ENCODE measurements at regions not wholly inside any gene's neighbourhood (a gene's known extent, or its start where the extent isn't known, plus 50 kb on each side); places are given as distances from the start of the nearest gene placed in this dataset.
"Not testable (repeated sequence)": the region's sequence is repeated elsewhere in the genome, so short reads cannot be mapped to it uniquely, and the experiment has no call there.

DNA sequence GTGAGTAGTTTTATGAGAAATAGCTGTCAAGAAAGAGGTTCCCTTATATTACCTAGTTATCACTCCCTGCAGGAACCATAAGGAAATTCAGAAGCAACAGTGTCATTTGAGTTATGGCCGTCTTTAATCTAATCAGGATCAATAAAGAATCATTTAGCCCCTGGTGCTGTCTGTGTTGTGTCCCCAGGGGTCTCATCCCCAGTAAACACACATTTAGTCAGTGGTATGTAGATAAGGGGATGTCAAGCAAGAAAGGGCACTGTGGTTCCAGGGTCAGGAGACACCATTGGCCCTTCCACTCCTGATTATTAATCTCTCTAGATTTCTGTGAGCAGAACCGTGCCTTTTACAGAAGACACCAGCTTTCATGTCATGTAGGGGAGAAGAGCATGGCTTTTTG, 158.0 kb upstream of the SEMA6A start:
- Mint-ChIP-seq H3K36me3 (ENCODE audit: low read depth) (no peaks in the 10 kb centered on the region), H3K27ac (no peak overlapping the region), H3K27me3 (peaks cover 6% of the 10 kb centered on the region), H3K4me1 (no peaks in the 10 kb centered on the region), H3K4me3 (no peak overlapping the region), H3K9me3 (no peaks in the 10 kb centered on the region)
- ATAC-seq (replicated peaks), result no peak

DNA sequence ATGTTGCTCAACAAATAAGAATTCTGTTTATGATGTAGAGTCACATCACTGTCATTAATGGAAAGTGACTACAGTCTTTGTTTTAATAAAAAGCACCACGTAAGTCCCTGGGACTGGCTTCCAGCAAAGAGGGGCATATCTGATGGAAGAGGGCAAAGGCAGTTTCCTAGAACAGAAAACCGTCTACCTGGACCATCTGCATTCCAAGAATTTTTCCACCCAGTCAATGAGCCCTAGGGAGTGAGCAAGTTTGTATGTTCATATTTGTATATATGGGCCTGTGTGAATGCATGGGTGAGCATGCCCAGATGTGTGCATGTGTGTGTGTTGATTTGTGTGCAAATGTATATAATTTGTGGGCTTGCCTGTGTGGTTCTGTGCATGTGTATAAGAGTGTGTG, 156.8 kb upstream of the SEMA6A start:
- peaks cover 10% of the 10 kb centered on the region for H3K27me3 Mint-ChIP-seq
- no peaks in the 10 kb centered on the region for H3K36me3 Mint-ChIP-seq (ENCODE audit: low read depth)
- no peaks in the 10 kb centered on the region for H3K4me1 Mint-ChIP-seq
- ATAC-seq (replicated peaks), result no peak
- no peak overlapping the region for H3K27ac Mint-ChIP-seq
- H3K9me3 Mint-ChIP-seq, result no peaks in the 10 kb centered on the region
- H3K4me3 Mint-ChIP-seq, result no peak overlapping the region

DNA sequence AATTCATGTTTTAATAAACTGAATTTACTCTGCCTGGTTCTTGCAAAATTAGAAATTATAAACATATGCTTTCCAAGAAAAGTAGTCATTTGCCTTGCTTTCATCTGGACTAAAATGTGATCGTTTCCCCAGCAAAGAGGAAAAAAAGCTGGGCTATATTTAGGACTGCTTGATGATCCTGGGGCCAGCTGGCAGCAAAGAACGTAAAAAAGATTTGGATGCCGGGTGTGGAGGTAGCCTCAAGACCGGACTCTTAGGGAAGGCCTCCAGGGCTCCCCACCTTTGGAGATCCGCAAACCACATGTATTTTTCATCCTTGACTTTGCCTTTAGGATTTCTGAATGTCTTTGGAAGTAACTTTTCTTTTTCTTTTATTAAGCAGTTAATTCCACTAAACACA, 156.1 kb upstream of the SEMA6A start:
- H3K4me1 Mint-ChIP-seq, result no peaks in the 10 kb centered on the region
- ATAC-seq (replicated peaks), result no peak
- no peak overlapping the region for H3K4me3 Mint-ChIP-seq
- H3K27ac Mint-ChIP-seq, result no peak overlapping the region
- no peaks in the 10 kb centered on the region for H3K9me3 Mint-ChIP-seq
- H3K27me3 Mint-ChIP-seq, result peaks cover 10% of the 10 kb centered on the region
- no peaks in the 10 kb centered on the region for H3K36me3 Mint-ChIP-seq (ENCODE audit: low read depth)

DNA sequence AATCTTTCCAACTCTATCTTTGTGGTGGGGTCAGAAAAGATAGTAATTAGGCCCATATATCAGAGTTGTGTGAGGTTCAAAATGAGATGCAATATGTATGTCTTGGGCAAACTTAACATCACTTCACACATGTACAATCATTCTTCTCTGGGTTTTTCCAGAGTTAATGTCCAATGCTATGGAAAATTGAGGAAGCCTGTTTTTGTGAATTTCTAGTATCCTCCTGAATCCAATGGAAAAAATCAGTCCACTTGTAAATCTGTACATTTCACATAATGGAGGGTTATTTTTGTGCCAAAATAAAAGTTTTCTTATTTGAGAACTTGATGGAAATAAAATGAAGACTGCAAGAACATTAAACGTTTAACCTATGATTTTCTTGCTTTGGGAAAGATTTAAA, 155.6 kb upstream of the SEMA6A start:
- no peak overlapping the region for H3K4me3 Mint-ChIP-seq
- H3K27ac Mint-ChIP-seq, result no peak overlapping the region
- H3K27me3 Mint-ChIP-seq, result peaks cover 10% of the 10 kb centered on the region
- H3K4me1 Mint-ChIP-seq, result no peaks in the 10 kb centered on the region
- no peaks in the 10 kb centered on the region for H3K9me3 Mint-ChIP-seq
- no peak for ATAC-seq (replicated peaks)
- no peaks in the 10 kb centered on the region for H3K36me3 Mint-ChIP-seq (ENCODE audit: low read depth)

DNA sequence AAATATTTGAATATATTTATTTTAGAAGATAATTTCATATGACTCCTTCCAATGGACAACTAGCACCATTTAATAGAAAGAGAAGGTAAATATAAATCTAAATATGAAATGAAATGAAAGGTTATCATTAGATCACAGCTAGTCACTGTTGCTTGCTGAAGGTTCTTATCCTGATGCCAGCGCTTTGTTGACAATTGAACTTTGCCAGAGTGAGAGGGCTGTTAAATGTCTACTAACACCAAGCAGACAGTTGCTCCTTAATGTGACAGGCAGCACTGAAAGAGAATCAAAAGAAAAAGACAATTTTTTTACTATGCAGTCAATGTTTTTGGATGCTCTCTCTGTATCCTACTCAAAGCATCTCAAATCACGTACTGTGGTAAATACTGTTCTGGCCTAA, 152.6 kb upstream of the SEMA6A start:
- H3K4me1 Mint-ChIP-seq, result no peaks in the 10 kb centered on the region
- no peaks in the 10 kb centered on the region for H3K9me3 Mint-ChIP-seq
- no peaks in the 10 kb centered on the region for H3K36me3 Mint-ChIP-seq (ENCODE audit: low read depth)
- no peak overlapping the region for H3K4me3 Mint-ChIP-seq
- ATAC-seq (replicated peaks), result no peak
- H3K27me3 Mint-ChIP-seq, result peaks cover 9% of the 10 kb centered on the region
- H3K27ac Mint-ChIP-seq, result no peak overlapping the region

DNA sequence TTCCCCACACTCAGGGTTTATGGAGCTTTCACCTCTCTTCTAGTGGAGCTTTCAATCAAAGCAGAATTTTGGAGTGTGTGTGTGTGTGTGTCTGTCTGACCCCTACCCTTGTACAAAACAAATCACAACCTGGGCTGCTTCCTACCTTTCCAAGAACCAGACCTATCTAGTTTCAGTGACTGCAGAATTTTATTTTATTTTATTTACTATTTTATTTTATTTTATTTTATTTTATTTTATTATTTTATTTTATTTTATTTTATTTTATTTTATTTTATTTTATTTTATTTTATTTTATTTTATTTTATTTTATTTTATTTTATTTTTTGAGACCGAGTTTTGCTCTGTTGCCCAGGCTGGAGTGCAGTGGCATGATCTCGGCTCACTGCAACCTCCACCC, 151.6 kb upstream of the SEMA6A start:
- H3K4me1 Mint-ChIP-seq; H3K4me3 Mint-ChIP-seq; H3K9me3 Mint-ChIP-seq; H3K36me3 Mint-ChIP-seq (ENCODE audit: low read depth); ATAC-seq (replicated peaks); H3K27ac Mint-ChIP-seq: not testable (repeated sequence)
- peaks cover 11% of the 10 kb centered on the region for H3K27me3 Mint-ChIP-seq

DNA sequence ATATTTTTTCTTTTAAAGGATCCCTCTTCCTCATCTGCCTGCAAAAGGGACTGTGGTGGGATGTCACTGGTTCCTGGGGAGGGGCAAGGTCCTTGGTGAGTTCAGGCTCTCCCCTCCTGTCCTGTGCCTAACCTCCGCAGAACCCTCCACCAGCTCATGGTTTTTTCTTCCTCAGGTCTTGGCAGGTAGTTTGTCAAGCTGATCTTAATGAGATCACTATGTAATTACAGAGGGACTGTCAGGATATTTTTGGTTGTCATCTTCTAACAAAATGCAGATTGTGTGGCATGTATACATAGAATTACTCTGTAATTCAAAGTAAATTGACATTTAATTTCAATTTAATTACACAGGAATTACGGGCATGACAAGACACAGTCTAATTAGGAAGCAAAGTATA, 150.3 kb upstream of the SEMA6A start:
- Mint-ChIP-seq H3K4me3 (no peak overlapping the region), H3K27me3 (peaks cover 11% of the 10 kb centered on the region), H3K4me1 (no peaks in the 10 kb centered on the region), H3K36me3 (ENCODE audit: low read depth) (no peaks in the 10 kb centered on the region), H3K9me3 (no peaks in the 10 kb centered on the region), H3K27ac (no peak overlapping the region)
- ATAC-seq (replicated peaks), result no peak

DNA sequence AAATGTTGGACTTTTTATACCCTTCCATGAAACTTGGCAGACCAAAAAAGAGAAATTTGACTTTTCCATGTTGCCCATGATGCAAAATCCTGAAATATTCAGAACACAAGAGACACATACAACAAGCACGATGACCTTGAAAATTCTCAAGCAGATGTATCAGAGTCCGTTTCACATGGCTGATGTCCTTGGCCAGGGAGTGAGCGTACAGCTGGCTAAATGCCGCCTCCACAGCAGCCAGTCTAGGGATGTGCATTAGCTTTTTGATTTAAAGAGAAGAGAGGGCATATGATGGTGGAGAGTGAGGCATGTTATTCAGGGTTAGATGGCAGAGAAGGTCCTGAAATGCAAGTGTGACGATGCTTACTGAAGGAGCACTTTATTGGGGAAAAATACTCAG, 148.0 kb upstream of the SEMA6A start:
- H3K4me3 Mint-ChIP-seq, result no peak overlapping the region
- no peak for ATAC-seq (replicated peaks)
- peaks cover 11% of the 10 kb centered on the region for H3K27me3 Mint-ChIP-seq
- no peak overlapping the region for H3K27ac Mint-ChIP-seq
- H3K36me3 Mint-ChIP-seq (ENCODE audit: low read depth), result no peaks in the 10 kb centered on the region
- no peaks in the 10 kb centered on the region for H3K9me3 Mint-ChIP-seq
- no peaks in the 10 kb centered on the region for H3K4me1 Mint-ChIP-seq

DNA sequence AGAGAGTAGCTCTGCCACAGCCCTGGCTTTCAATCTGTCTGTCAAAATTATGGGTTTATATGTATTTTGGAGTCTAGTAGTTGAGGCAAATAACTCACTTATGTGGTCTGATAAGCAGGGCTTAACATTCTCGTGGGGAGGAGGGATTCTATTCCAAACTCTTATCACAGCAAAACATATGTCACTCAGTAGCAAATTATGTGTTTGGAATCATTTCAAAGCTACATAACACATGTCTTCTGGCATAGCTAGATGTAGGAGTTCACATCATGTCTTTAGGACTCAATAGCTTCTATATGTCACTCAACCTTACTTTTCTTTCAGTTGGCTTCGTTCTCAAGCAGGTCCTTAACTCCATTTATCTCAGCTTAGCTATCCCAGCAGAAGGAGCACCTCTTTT, 144.5 kb upstream of the SEMA6A start:
- Mint-ChIP-seq H3K4me1 (no peaks in the 10 kb centered on the region), H3K27me3 (peaks cover 7% of the 10 kb centered on the region)
- ATAC-seq (replicated peaks), result no peak

DNA sequence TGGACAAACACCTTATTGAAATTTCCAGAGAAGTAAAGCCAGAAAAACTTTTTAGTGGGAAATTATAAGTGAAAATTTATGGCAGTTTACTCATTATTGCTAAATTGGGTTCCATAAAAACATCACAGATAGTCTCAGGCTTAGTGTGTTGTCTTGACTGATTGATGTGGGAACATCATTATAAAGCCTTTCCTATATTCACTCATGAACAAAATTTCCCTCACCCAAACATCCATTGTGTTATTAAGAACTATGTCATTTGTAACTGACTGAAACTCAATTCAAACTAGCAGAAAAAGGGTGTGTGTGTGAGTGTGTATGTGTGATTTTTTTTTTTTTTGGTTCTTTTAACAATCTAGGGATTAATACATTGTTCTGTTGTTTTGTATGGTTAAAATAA, 143.7 kb upstream of the SEMA6A start:
- ATAC-seq (replicated peaks), result no peak
- no peak overlapping the region for H3K27ac Mint-ChIP-seq
- peaks cover 6% of the 10 kb centered on the region for H3K27me3 Mint-ChIP-seq
- no peaks in the 10 kb centered on the region for H3K4me1 Mint-ChIP-seq
- H3K36me3 Mint-ChIP-seq (ENCODE audit: low read depth), result no peaks in the 10 kb centered on the region
- no peak overlapping the region for H3K4me3 Mint-ChIP-seq
- H3K9me3 Mint-ChIP-seq, result peaks cover 3% of the 10 kb centered on the region

More for the DNA sequence above, 144.5 kb upstream of the SEMA6A start:
- H3K4me3 Mint-ChIP-seq, result no peak overlapping the region
- no peaks in the 10 kb centered on the region for H3K36me3 Mint-ChIP-seq (ENCODE audit: low read depth)
- no peak overlapping the region for H3K27ac Mint-ChIP-seq
- H3K9me3 Mint-ChIP-seq, result peaks cover 3% of the 10 kb centered on the region

DNA sequence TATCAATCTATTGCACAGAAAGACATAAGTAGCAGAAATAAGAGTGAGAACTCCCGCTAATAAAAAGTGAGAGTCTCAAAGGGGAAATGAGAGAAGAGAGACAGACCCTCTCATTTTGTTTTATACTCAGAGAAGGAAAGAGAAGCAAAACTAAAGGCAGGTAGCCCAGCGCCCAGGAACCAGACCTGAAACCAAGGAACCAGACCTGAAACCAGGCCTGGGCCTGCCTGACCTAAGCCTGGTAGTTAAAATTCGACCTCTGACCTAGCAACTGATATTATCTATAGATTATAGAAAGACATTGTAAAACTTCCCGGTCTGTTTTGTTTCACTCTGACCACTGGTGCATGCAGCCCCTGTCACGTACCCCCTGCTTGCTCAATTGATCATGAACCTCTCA, 134.5 kb upstream of the SEMA6A start:
- Mint-ChIP-seq H3K36me3 (ENCODE audit: low read depth) (no peaks in the 10 kb centered on the region), H3K4me1 (no peaks in the 10 kb centered on the region), H3K4me3 (no peak overlapping the region)

DNA sequence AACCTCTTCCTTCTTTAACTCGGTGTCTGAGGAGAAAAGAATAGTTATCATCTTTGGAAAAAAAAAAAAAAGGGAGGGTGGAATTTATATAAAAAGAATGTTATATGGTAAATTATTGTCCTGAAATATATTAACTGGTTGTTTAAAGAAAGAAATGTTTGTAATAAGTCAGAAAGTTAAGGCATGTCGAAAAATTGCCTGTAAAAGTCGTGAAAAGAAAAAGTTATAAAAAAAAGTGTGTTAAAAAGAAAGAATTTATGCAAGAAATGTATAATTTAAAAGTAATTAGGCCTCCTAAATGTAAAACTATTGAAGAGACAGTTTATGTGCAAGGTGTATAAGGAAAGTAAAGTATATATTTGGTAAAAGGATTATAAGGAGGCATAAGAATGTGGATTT, 130.5 kb upstream of the SEMA6A start:
- H3K4me3 Mint-ChIP-seq; ATAC-seq (replicated peaks); H3K36me3 Mint-ChIP-seq (ENCODE audit: low read depth); H3K27me3 Mint-ChIP-seq; H3K9me3 Mint-ChIP-seq; H3K4me1 Mint-ChIP-seq; H3K27ac Mint-ChIP-seq: not testable (repeated sequence)

More for the DNA sequence above, 134.5 kb upstream of the SEMA6A start:
- Mint-ChIP-seq H3K27ac (no peak overlapping the region), H3K27me3 (no peaks in the 10 kb centered on the region), H3K9me3 (no peaks in the 10 kb centered on the region)
- ATAC-seq (replicated peaks), result no peak

DNA sequence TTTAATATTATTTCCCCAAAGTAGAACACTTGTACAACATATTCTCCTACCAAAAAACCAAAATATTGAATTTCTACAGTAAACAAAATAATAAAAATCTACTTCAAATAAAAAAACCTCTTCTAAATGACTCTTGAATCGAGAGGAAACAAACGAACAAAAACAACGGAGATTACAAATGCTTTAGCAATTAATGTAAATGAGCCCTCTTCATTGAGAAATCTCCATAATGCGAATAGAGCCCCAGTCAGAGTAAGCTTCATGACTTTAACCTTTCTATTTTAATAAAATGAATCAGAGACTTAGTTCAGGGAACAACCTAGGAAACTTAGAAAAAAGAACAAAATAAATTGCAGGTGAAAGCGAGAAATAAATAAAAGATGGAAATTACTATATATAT, 129.3 kb upstream of the SEMA6A start:
- no peak for ATAC-seq (replicated peaks)
- no peaks in the 10 kb centered on the region for H3K27me3 Mint-ChIP-seq
- H3K27ac Mint-ChIP-seq, result no peak overlapping the region
- H3K4me3 Mint-ChIP-seq, result no peak overlapping the region
- no peaks in the 10 kb centered on the region for H3K9me3 Mint-ChIP-seq
- H3K36me3 Mint-ChIP-seq (ENCODE audit: low read depth), result no peaks in the 10 kb centered on the region
- H3K4me1 Mint-ChIP-seq, result no peaks in the 10 kb centered on the region

DNA sequence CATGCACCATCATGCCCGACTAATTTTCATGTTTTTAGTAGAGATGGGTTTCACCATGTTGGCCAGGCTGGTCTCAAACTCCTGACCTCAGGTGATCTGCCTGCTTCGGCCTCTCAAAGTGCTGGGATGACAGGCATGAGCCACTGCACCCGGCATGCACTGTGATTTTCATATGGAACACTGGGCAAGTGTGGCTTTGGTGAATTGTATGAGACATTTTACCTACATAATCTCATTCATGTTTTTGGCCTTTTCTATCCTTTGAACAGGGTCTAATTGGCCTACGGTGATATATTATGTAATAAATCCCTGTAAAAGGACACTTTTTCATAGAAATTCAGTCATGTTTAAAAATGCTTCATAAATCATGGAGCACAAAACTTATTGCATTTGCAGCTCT, 128.7 kb upstream of the SEMA6A start:
- no peak overlapping the region for H3K4me3 Mint-ChIP-seq
- no peak overlapping the region for H3K27ac Mint-ChIP-seq

DNA sequence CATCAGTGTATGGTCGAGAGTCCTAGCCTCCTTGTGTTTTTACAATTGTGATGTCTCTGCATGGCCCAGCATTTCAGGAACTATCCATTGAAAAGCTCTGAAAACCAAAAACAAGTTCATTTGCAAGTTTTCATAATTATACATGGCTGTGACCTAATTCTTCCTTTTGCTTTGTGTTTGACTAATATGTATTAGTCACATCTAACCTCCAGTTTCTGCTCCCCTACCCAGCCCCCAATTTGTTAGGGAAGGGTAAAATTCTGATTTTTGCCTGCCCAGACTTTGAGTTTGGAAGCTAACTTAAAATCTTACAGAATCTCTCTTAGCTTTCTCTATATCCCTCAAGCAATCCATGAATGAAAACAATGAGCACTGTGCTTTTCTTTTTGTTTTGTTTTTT, 128.2 kb upstream of the SEMA6A start:
- Mint-ChIP-seq H3K36me3 (ENCODE audit: low read depth) (no peaks in the 10 kb centered on the region), H3K27me3 (no peaks in the 10 kb centered on the region), H3K9me3 (no peaks in the 10 kb centered on the region), H3K4me1 (no peaks in the 10 kb centered on the region), H3K4me3 (no peak overlapping the region), H3K27ac (no peak overlapping the region)
- ATAC-seq (replicated peaks), result no peak

More for the DNA sequence above, 128.7 kb upstream of the SEMA6A start:
- Mint-ChIP-seq H3K27me3 (no peaks in the 10 kb centered on the region), H3K9me3 (no peaks in the 10 kb centered on the region), H3K4me1 (no peaks in the 10 kb centered on the region), H3K36me3 (ENCODE audit: low read depth) (no peaks in the 10 kb centered on the region)
- no peak for ATAC-seq (replicated peaks)

DNA sequence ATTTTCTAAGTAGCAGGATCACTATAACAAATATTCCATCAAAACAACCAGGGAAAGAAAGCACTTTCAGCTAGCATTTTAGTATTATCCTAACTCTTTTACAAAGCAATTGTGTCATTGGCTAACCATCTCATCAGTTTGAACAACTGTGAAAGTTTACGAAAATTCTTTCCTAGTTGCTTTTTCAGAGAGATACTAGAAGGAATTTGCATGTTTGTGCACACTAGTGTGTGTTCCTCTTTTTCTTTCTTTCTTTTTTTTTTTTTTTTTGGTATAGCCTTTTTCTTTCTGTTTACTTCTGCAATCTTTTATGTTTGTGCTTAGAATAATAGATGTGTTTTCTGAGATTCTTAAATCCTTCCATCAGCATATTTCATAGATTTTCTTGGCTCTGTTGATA, 124.7 kb upstream of the SEMA6A start:
- Mint-ChIP-seq H3K27ac (no peak overlapping the region), H3K9me3 (no peaks in the 10 kb centered on the region), H3K36me3 (ENCODE audit: low read depth) (no peaks in the 10 kb centered on the region), H3K4me3 (no peak overlapping the region), H3K4me1 (no peaks in the 10 kb centered on the region), H3K27me3 (no peaks in the 10 kb centered on the region)
- ATAC-seq (replicated peaks), result no peak
